Ureter (tissue), 1 donor: ENCODE measurements at regions not wholly inside any gene's neighbourhood (a gene's known extent, or its start where the extent isn't known, plus 50 kb on each side); places are given as distances from the start of the nearest gene placed in this dataset.

Experiments used
- DNase-seq: peaks from one replicate; pipeline ENCODE4 v3.0.0-alpha.2; 2020; ENCODE audit warnings: low spot score
- donor health status: DM: yes; HTN: yes; CAD: no.

GRCh38 chr4:18973296-18973695 is 951.7 kb upstream of the LCORL start:
- DNase-seq, result no peak

- no peak for DNase-seq
Observed at GRCh38 chr4:18961879-18962278, 940.3 kb upstream of the LCORL start.

- no peak for DNase-seq
Observed at GRCh38 chr4:18961266-18961665, 939.7 kb upstream of the LCORL start.

GRCh38 chr4:18957716-18958115 is 936.2 kb upstream of the LCORL start:
- DNase-seq, result no peak

GRCh38 chr4:18954538-18954937 is 933.0 kb upstream of the LCORL start:
- DNase-seq, result no peak

GRCh38 chr4:18953613-18954012 is 932.1 kb upstream of the LCORL start:
- DNase-seq, result no peak

GRCh38 chr4:18945464-18945863 is 923.9 kb upstream of the LCORL start:
- DNase-seq, result no peak

GRCh38 chr4:18942874-18943273 is 921.3 kb upstream of the LCORL start:
- DNase-seq, result no peak

- no peak for DNase-seq
Observed at GRCh38 chr4:18938343-18939099, 917.0 kb upstream of the LCORL start.

GRCh38 chr4:18937746-18938145 is 916.2 kb upstream of the LCORL start:
- no peak for DNase-seq

GRCh38 chr4:18937080-18937479 is 915.5 kb upstream of the LCORL start:
- DNase-seq, result no peak

- no peak for DNase-seq
Observed at GRCh38 chr4:18935659-18936345, 914.2 kb upstream of the LCORL start.

GRCh38 chr4:18934197-18934596 is 912.6 kb upstream of the LCORL start:
- DNase-seq, result no peak

- no peak for DNase-seq
Observed at GRCh38 chr4:18932730-18933339, 911.3 kb upstream of the LCORL start.

- no peak for DNase-seq
Observed at GRCh38 chr4:18931643-18932377, 910.3 kb upstream of the LCORL start.

GRCh38 chr4:18930487-18930886 is 908.9 kb upstream of the LCORL start:
- DNase-seq, result no peak

- DNase-seq, result no peak
Observed at GRCh38 chr4:18923496-18924161, 902.1 kb upstream of the LCORL start.

GRCh38 chr4:18917689-18918088 is 896.1 kb upstream of the LCORL start:
- no peak for DNase-seq

- DNase-seq, result no peak
Observed at GRCh38 chr4:18914182-18914581, 892.6 kb upstream of the LCORL start.

GRCh38 chr4:18894928-18895327 is 873.4 kb upstream of the LCORL start:
- DNase-seq, result no peak

GRCh38 chr4:18882468-18882867 is 860.9 kb upstream of the LCORL start:
- no peak for DNase-seq

- no peak for DNase-seq
Observed at GRCh38 chr4:18881556-18881955, 860.0 kb upstream of the LCORL start.
